Glutamatergic neuron (in vitro differentiated cells): ENCODE measurements at regions not wholly inside any gene's neighbourhood (a gene's known extent, or its start where the extent isn't known, plus 50 kb on each side); places are given as distances from the start of the nearest gene placed in this dataset.

Experiments used
- DNase-seq: peaks from one replicate; pipeline ENCODE4 v3.0.0; 2022
- H3K27ac Mint-ChIP-seq: one replicate; pipeline ENCODE4 v1.8.0; 2020; ENCODE audit warnings: mild to moderate bottlenecking, mixed read lengths, inconsistent platforms; ENCODE audit not compliant: unreplicated experiment
- H3K27me3 Mint-ChIP-seq: one replicate; pipeline ENCODE4 v1.8.0; 2020; ENCODE audit warnings: mild to moderate bottlenecking, moderate library complexity, mixed read lengths, inconsistent platforms; ENCODE audit not compliant: unreplicated experiment
- H3K36me3 Mint-ChIP-seq: one replicate; pipeline ENCODE4 v1.8.0; 2020; ENCODE audit warnings: mild to moderate bottlenecking, mixed read lengths, inconsistent platforms; ENCODE audit not compliant: unreplicated experiment
- H3K4me1 Mint-ChIP-seq: one replicate; pipeline ENCODE4 v1.8.0; 2020; ENCODE audit warnings: mild to moderate bottlenecking, low read depth, mixed read lengths, inconsistent platforms; ENCODE audit not compliant: unreplicated experiment
- H3K4me3 Mint-ChIP-seq: one replicate; pipeline ENCODE4 v1.8.0; 2020; ENCODE audit warnings: mild to moderate bottlenecking, mixed read lengths, inconsistent platforms; ENCODE audit not compliant: unreplicated experiment
- H3K9me3 Mint-ChIP-seq: one replicate; pipeline ENCODE4 v1.8.0; 2020; ENCODE audit warnings: mild to moderate bottlenecking, moderate library complexity, mixed read lengths, inconsistent platforms; ENCODE audit not compliant: unreplicated experiment
- TF ChIP-seq, protein P1 (sequence below): fragments of 200-600 bp; sonication (generic); IDR thresholded peaks from one replicate; pipeline ENCODE4 v1.5.0; 2021; ENCODE audit not compliant: partially characterized antibody, unreplicated experiment

DNA sequence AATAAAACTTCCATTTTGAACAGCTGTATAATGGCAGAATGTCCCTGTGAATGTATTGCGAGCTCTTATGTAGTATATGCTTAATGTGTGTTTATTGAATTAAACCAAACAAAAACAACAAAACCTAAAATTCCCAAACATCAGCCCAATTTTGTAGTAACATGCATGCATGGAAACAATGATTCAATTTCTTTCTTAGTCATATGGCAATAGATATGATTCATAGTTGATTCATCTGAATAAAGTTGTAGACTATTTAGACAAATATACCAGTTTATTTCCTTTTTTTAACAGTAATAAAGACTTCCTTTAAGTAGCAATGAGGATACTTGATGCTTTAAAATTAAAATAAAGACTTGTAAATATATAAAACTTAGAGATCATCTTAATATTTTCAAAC is 670.6 kb downstream of the CD109 start:
- TF ChIP-seq, protein P1, sequence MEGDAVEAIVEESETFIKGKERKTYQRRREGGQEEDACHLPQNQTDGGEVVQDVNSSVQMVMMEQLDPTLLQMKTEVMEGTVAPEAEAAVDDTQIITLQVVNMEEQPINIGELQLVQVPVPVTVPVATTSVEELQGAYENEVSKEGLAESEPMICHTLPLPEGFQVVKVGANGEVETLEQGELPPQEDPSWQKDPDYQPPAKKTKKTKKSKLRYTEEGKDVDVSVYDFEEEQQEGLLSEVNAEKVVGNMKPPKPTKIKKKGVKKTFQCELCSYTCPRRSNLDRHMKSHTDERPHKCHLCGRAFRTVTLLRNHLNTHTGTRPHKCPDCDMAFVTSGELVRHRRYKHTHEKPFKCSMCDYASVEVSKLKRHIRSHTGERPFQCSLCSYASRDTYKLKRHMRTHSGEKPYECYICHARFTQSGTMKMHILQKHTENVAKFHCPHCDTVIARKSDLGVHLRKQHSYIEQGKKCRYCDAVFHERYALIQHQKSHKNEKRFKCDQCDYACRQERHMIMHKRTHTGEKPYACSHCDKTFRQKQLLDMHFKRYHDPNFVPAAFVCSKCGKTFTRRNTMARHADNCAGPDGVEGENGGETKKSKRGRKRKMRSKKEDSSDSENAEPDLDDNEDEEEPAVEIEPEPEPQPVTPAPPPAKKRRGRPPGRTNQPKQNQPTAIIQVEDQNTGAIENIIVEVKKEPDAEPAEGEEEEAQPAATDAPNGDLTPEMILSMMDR = no peak
- no peak for DNase-seq
- H3K4me3 Mint-ChIP-seq = no peak overlapping the region
- no peaks in the 10 kb centered on the region for H3K36me3 Mint-ChIP-seq
- no peaks in the 10 kb centered on the region for H3K27me3 Mint-ChIP-seq
- H3K27ac Mint-ChIP-seq = no peak overlapping the region
- no peaks in the 10 kb centered on the region for H3K9me3 Mint-ChIP-seq
- no peaks in the 10 kb centered on the region for H3K4me1 Mint-ChIP-seq

DNA sequence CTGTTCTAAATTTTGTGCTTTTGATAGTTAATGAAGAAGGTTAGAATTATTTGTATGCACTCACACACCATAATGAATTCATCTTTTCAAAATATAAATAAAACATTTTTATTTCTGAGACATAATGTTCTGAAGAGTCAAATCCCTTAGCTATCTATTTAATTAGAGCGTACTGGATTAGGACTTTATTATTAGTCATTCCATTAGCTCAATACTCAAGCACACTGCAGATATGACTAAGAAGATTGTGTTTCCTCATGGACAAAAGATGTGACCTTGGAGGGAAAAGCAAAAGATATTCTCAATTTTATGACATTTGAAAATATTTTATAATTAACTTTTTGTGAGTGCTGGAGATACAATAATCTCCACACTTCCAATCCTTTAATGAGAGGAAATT is 666.4 kb downstream of the CD109 start:
- TF ChIP-seq, protein P1 = no peak
- Mint-ChIP-seq H3K9me3 (no peaks in the 10 kb centered on the region), H3K27me3 (no peaks in the 10 kb centered on the region)

GRCh38 chr6:74357321-74357720 is 661.3 kb downstream of the CD109 start:
- DNase-seq = no peak
- Mint-ChIP-seq H3K9me3 (no peaks in the 10 kb centered on the region), H3K4me3 (no peak overlapping the region), H3K27me3 (no peaks in the 10 kb centered on the region), H3K36me3 (no peaks in the 10 kb centered on the region), H3K4me1 (no peaks in the 10 kb centered on the region), H3K27ac (no peak overlapping the region)
- TF ChIP-seq, protein P1 = no peak

More for the DNA sequence above, 666.4 kb downstream of the CD109 start:
- no peak overlapping the region for H3K4me3 Mint-ChIP-seq
- no peaks in the 10 kb centered on the region for H3K4me1 Mint-ChIP-seq
- no peaks in the 10 kb centered on the region for H3K36me3 Mint-ChIP-seq
- H3K27ac Mint-ChIP-seq = no peak overlapping the region
- no peak for DNase-seq

DNA sequence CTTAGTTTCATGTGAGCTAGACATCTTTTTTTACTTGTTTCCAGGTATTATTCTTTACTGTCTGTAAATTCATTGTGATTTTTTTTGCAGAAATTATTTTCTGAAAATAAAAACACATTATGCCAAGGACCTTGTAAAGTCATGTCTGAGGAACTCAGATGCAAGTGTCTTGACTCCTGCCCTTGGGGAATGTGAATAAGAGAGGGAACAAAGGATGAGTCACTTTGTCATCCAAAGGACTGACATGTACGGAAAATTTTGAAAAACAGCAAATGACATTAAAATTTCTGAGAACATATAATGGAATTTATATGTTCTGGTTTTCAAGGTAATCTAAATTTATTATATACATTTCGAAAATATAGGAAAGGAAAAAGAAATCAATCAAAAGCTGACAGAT is 660.4 kb downstream of the CD109 start:
- no peak for DNase-seq
- TF ChIP-seq, protein P1 = no peak
- H3K4me1 Mint-ChIP-seq = peaks cover 3% of the 10 kb centered on the region
- H3K4me3 Mint-ChIP-seq = no peak overlapping the region
- no peaks in the 10 kb centered on the region for H3K36me3 Mint-ChIP-seq
- no peaks in the 10 kb centered on the region for H3K27me3 Mint-ChIP-seq
- no peak overlapping the region for H3K27ac Mint-ChIP-seq
- H3K9me3 Mint-ChIP-seq = no peaks in the 10 kb centered on the region

DNA sequence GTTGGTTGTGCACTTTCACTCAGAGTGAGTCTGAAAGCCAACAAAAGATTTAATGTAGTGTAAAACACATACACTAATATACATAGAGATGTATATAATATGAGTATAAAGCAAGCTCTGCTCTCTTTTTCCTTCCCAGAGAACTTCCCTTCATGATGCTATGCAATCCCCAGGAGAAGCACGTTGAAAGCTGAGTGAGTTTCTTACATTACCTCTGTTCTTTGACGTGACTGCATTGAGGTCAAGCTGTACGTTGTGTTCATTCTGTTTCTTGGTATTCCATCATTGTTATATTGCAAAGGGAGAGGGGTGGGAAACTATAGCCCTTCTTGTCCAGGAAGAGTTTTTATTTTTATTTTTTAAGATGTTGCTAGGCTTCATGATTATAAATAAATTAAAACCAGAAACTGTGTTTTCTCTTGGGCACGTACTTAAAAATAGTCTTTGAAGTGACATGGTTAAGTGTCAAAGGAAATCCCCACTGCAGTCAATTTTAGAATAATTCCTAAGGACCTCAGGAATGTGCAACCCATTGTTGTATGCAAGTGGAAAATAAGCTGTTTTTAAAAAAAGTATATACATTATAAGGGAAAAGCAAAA is 651.0 kb downstream of the CD109 start:
- Mint-ChIP-seq H3K27ac (no peak overlapping the region), H3K4me3 (no peak overlapping the region), H3K9me3 (no peaks in the 10 kb centered on the region), H3K4me1 (peaks cover 5% of the 10 kb centered on the region), H3K36me3 (no peaks in the 10 kb centered on the region), H3K27me3 (no peaks in the 10 kb centered on the region)
- TF ChIP-seq, protein P1 = no peak
- no peak for DNase-seq
